Endothelial cell of umbilical vein (primary cell): ENCODE measurements at regions not wholly inside any gene's neighbourhood (a gene's known extent, or its start where the extent isn't known, plus 50 kb on each side); places are given as distances from the start of the nearest gene placed in this dataset.

Source experiments
- BruUV-seq: library from RNA; stranded (reverse); fragments of 400-500 nt; replicated peaks from 2 replicates; lab custom pipeline; 2021; lab: Mats Ljungman, UMichigan
- CTCF ChIA-PET: fragments of 300-600, 350-600 bp; sonication (Branson Sonifier 250); formaldehyde crosslinking; loops from one replicate; lab custom pipeline; 2021; ENCODE audit warnings: antibody characterized with exemption, inconsistent platforms; lab: Charles Lee
- POLR2A ChIA-PET: fragments of 300-600, 350-600 bp; sonication (Branson Sonifier 250); formaldehyde crosslinking; loops from one replicate; lab custom pipeline; 2021; ENCODE audit warnings: antibody characterized with exemption, inconsistent platforms; lab: Charles Lee
- DNase-seq: peaks from one replicate; pipeline ENCODE4 v3.0.0-alpha.2; 2011; ENCODE audit warnings: low read depth, low spot score
- FAIRE-seq: peaks from 2 replicates; lab custom pipeline; 2011; peaks lifted over from hg19 to GRCh38; lab: Jason Lieb, UNC
- H2AFZ ChIP-seq: 2 replicates; pipeline ENCODE4 v1.6.0; 2012; ENCODE audit warnings: low read depth, low read length, control low read depth, inconsistent platforms
- H3K27ac ChIP-seq: 2 replicates; pipeline ENCODE4 v1.5.1; 2011; ENCODE audit warnings: low read depth, mild to moderate bottlenecking, control low read depth, low read length, moderate library complexity; ENCODE audit not compliant: insufficient read depth
- H3K27me3 ChIP-seq, 2 experiments: 2 replicates each; pipeline versions ENCODE4 v1.6.0 to v1.6.1; 2011; ENCODE audit warnings: low read length in 2 of 2, mixed read lengths in 1 of 2; ENCODE audit not compliant: control insufficient read depth in 2 of 2, insufficient read depth in 2 of 2
- H3K36me3 ChIP-seq, 2 experiments: 2 replicates in 1 of 2; 3 replicates in 1 of 2; pipeline ENCODE4 v1.5.1; 2011; ENCODE audit warnings: low read length in 2 of 2, mild to moderate bottlenecking in 1 of 2, moderate library complexity in 1 of 2; ENCODE audit not compliant: control insufficient read depth in 2 of 2, insufficient read depth in 2 of 2; ENCODE audit errors: extremely low read depth in 1 of 2
- H3K4me1 ChIP-seq: 3 replicates; pipeline ENCODE4 v1.5.1; 2011; ENCODE audit warnings: mild to moderate bottlenecking, low read length; ENCODE audit not compliant: control insufficient read depth, insufficient read depth; ENCODE audit errors: extremely low read depth
- H3K4me2 ChIP-seq: 2 replicates; pipeline ENCODE4 v1.6.1; 2011; ENCODE audit warnings: low read length, control low read depth, mixed read lengths; ENCODE audit not compliant: insufficient read depth
- H3K4me3 ChIP-seq, 3 experiments: fragments of 200-600 bp in 1 of 3; sonication (generic), shearing (Covaris generic) in 1 of 3; replicated peaks in 1 of 3; 2 replicates each; pipeline ENCODE4 v1.5.1; 2011 to 2016; ENCODE audit warnings: control low read depth in 3 of 3, low read length in 3 of 3, mild to moderate bottlenecking in 2 of 3, inconsistent platforms in 1 of 3, low read depth in 1 of 3, moderate library complexity in 1 of 3; ENCODE audit not compliant: insufficient read depth in 1 of 3
- H3K79me2 ChIP-seq: 2 replicates; pipeline ENCODE4 v1.6.0; 2012; ENCODE audit warnings: low read length, inconsistent platforms; ENCODE audit not compliant: control insufficient read depth, insufficient read depth
- H3K9ac ChIP-seq: replicated peaks from 2 replicates; pipeline ENCODE3; 2011; ENCODE audit warnings: low read length, control low read depth; ENCODE audit not compliant: insufficient read depth; ENCODE audit errors: extremely low read depth
- H3K9me1 ChIP-seq: replicated peaks from 3 replicates; pipeline ENCODE4 v1.6.0; 2011; ENCODE audit warnings: mild to moderate bottlenecking, low read length; ENCODE audit not compliant: control insufficient read depth, insufficient read depth; ENCODE audit errors: extremely low read depth
- H3K9me3 ChIP-seq: replicated peaks from 2 replicates; pipeline ENCODE4 v1.5.1; 2012; ENCODE audit warnings: low read length, inconsistent platforms; ENCODE audit not compliant: control insufficient read depth, insufficient read depth
- H4K20me1 ChIP-seq: replicated peaks from 2 replicates; pipeline ENCODE3; 2011; ENCODE audit warnings: mild to moderate bottlenecking, low read length; ENCODE audit not compliant: control insufficient read depth, insufficient read depth; ENCODE audit errors: extremely low read depth
- CTCF ChIP-seq, 2 donors: IDR thresholded peaks; 1 replicate in 1 of 2; 2 replicates in 1 of 2; pipeline ENCODE4 v1.5.1; 2011; ENCODE audit warnings: low read length in 2 of 2, mild to moderate bottlenecking in 2 of 2, moderate library complexity in 2 of 2, control low read depth in 1 of 2, inconsistent platforms in 1 of 2, low read depth in 1 of 2; ENCODE audit not compliant: insufficient read depth in 1 of 2; ENCODE audit errors: extremely low read depth in 1 of 2
- EZH2 ChIP-seq: IDR thresholded peaks from 2 replicates; pipeline ENCODE4 v1.6.1; 2012; ENCODE audit warnings: borderline replicate concordance, low read depth, mild to moderate bottlenecking, moderate library complexity, low read length, inconsistent platforms; ENCODE audit not compliant: severe bottlenecking
- FOS ChIP-seq: IDR thresholded peaks from 2 replicates; pipeline ENCODE4 v1.6.1; 2011; ENCODE audit warnings: mild to moderate bottlenecking, low read length, moderate library complexity, borderline replicate concordance; ENCODE audit not compliant: insufficient read depth
- GATA2 ChIP-seq: IDR thresholded peaks from 2 replicates; pipeline ENCODE4 v1.7.0; 2011; ENCODE audit warnings: low read depth, mild to moderate bottlenecking, moderate library complexity, mixed read lengths, low read length; ENCODE audit not compliant: insufficient read length, insufficient read depth
- JUN ChIP-seq: IDR thresholded peaks from 2 replicates; pipeline ENCODE4 v1.6.1; 2011; ENCODE audit warnings: borderline replicate concordance, low read depth; ENCODE audit not compliant: insufficient read length, insufficient read depth
- MAX ChIP-seq: IDR thresholded peaks from 2 replicates; pipeline ENCODE4 v1.6.1; 2011; ENCODE audit not compliant: insufficient read depth, insufficient read length
- MYC ChIP-seq: IDR thresholded peaks from one replicate; pipeline ENCODE4 v1.6.1; 2011; ENCODE audit warnings: mild to moderate bottlenecking, low read depth, low read length
- POLR2A ChIP-seq: IDR thresholded peaks from 2 replicates; pipeline ENCODE4 v1.6.1; 2012; ENCODE audit warnings: low read depth, mild to moderate bottlenecking, control low read depth, low read length
- POLR2AphosphoS5 ChIP-seq: IDR thresholded peaks from 2 replicates; pipeline ENCODE4 v1.6.1; 2012; ENCODE audit warnings: low read depth, mild to moderate bottlenecking, control low read depth, low read length, moderate library complexity; ENCODE audit not compliant: insufficient read depth
- dilution Hi-C: fragments of 300-500 bp; cut with MboI; formaldehyde crosslinking; loops from one replicate; pipeline ENCODE4 v1.15.0; 2019; ENCODE audit warnings: low sequenced_read_pairs; ENCODE audit not compliant: extremely low pct_ligation_motif_present
- intact Hi-C: fragments of 100-400 bp; cut with micrococcal nuclease; formaldehyde crosslinking; loops from one replicate; pipeline ENCODE4 v1.10.0; 2022

DNA sequence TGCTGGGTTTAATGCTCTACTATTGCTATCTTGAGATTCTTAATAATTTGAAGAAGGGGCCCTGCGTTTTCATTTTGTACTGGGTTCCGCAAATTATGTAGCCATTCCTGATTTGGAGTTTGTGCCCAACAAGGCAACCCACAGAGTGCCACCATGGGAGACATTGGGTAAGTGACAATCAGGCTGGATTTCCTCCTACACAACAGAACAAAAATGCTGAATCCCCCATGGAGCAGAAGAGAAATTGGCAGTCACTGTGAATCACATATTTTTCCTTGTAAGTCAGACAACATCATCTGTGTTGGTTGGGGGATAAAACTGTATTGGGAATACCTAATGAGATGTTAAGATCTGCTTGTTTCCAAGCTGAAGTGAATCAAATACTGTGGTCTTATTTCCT is 80.9 kb downstream of the CNGA2 start:
- ChIA-PET CTCF (no interaction called here), POLR2A (no interaction called here)
- H3K9me3 ChIP-seq: no peaks in the 10 kb centered on the region
- FAIRE-seq (no peak), DNase-seq (no peak)
- H3K27ac ChIP-seq: no peak overlapping the region
- no peaks in the 10 kb centered on the region for H3K27me3 ChIP-seq
- H3K79me2 ChIP-seq: no peaks in the 10 kb centered on the region
- H3K4me2 ChIP-seq: no peak overlapping the region
- no peaks in the 10 kb centered on the region for H3K9me1 ChIP-seq
- no peak overlapping the region for H3K4me3 ChIP-seq
- TF ChIP-seq FOS: no peak
- TF ChIP-seq MAX: no peak
- no peak for TF ChIP-seq GATA2
- no peak for TF ChIP-seq CTCF (IDR thresholded peaks at IDR 0.05; ENCODE audit: extremely low read depth in 1 of 2, insufficient read depth in 1 of 2, low read depth in 1 of 2, low read length in 2 of 2)
- TF ChIP-seq JUN: no peak
- TF ChIP-seq POLR2AphosphoS5: no peak
- TF ChIP-seq POLR2A: no peak
- no peak for TF ChIP-seq MYC
- no peak for TF ChIP-seq EZH2
- H4K20me1 ChIP-seq: no peaks in the 10 kb centered on the region
- no peaks in the 10 kb centered on the region for H3K36me3 ChIP-seq
- H3K9ac ChIP-seq: no peak overlapping the region
- dilution Hi-C loops (no loop called here), intact Hi-C loops (no loop called here)
- no TSS peak for BruUV-seq
- no peaks in the 10 kb centered on the region for H3K4me1 ChIP-seq
- H2AFZ ChIP-seq: no peak overlapping the region
